Fibroblast of lung (primary cell): ENCODE measurements at regions not wholly inside any gene's neighbourhood (a gene's known extent, or its start where the extent isn't known, plus 50 kb on each side); places are given as distances from the start of the nearest gene placed in this dataset.

ENCODE experiments used
- DNase-seq, 2 donors: peaks; one replicate each; pipeline versions ENCODE4 v3.0.0 to v3.0.0-alpha.2; 2010; ENCODE audit warnings: low read depth in 2 of 2
- H2AFZ ChIP-seq: 2 replicates; pipeline ENCODE4 v1.5.1; 2012; ENCODE audit warnings: low read length, control low read depth, inconsistent platforms
- H3K27ac ChIP-seq: 2 replicates; pipeline ENCODE4 v1.5.1; 2011; ENCODE audit warnings: low read length, control low read depth; ENCODE audit not compliant: insufficient read depth
- H3K27me3 ChIP-seq: 2 replicates; pipeline ENCODE4 v1.5.1; 2011; ENCODE audit warnings: mild to moderate bottlenecking, low read length; ENCODE audit not compliant: control insufficient read depth, insufficient read depth
- H3K36me3 ChIP-seq: 2 replicates; pipeline ENCODE4 v1.5.1; 2011; ENCODE audit warnings: low read length; ENCODE audit not compliant: control insufficient read depth, insufficient read depth
- H3K4me1 ChIP-seq: 2 replicates; pipeline ENCODE4 v1.5.1; 2011; ENCODE audit warnings: low read length; ENCODE audit not compliant: control insufficient read depth, insufficient read depth; ENCODE audit errors: extremely low read depth
- H3K4me2 ChIP-seq: 2 replicates; pipeline ENCODE4 v1.5.1; 2011; ENCODE audit warnings: low read length, control low read depth; ENCODE audit not compliant: insufficient read depth; ENCODE audit errors: extremely low read depth
- H3K4me3 ChIP-seq, 4 experiments: fragments of 200-600 bp in 1 of 4; sonication (generic) in 1 of 4; replicated peaks in 1 of 4; 2 replicates each; pipeline ENCODE4 v1.5.1; 2011 to 2016; ENCODE audit warnings: low read length in 4 of 4, low read depth in 3 of 4, mild to moderate bottlenecking in 3 of 4, control low read depth in 2 of 4, inconsistent platforms in 1 of 4, mixed read lengths in 1 of 4; ENCODE audit not compliant: insufficient read depth in 1 of 4; ENCODE audit errors: control extremely low read depth in 1 of 4
- H3K79me2 ChIP-seq: 2 replicates; pipeline ENCODE4 v1.5.1; 2012; ENCODE audit warnings: mild to moderate bottlenecking, low read length, inconsistent platforms; ENCODE audit not compliant: control insufficient read depth, insufficient read depth
- H3K9ac ChIP-seq: 2 replicates; pipeline ENCODE4 v1.5.1; 2011; ENCODE audit warnings: mild to moderate bottlenecking, low read length, control low read depth; ENCODE audit not compliant: insufficient read depth
- H3K9me3 ChIP-seq: 2 replicates; pipeline ENCODE4 v1.5.1; 2012; ENCODE audit warnings: low read depth, low read length; ENCODE audit not compliant: control insufficient read depth, insufficient read depth
- H4K20me1 ChIP-seq: 2 replicates; pipeline ENCODE4 v1.5.1; 2011; ENCODE audit warnings: low read length; ENCODE audit not compliant: control insufficient read depth, insufficient read depth; ENCODE audit errors: extremely low read depth
- EZH2 ChIP-seq: IDR thresholded peaks from 2 replicates; pipeline ENCODE4 v1.5.1; 2012; ENCODE audit warnings: low read length, control low read depth, mild to moderate bottlenecking; ENCODE audit errors: missing control alignments
- TF ChIP-seq, protein P1 (sequence below), 2 donors: IDR thresholded peaks in 1 of 2; conservative IDR thresholded peaks in 1 of 2; 1 replicate in 1 of 2; 2 replicates in 1 of 2; pipeline ENCODE4 v1.5.1; 2011 to 2012; ENCODE audit warnings: low read length in 2 of 2, control low read depth in 1 of 2, inconsistent platforms in 1 of 2, low read depth in 1 of 2, mild to moderate bottlenecking in 1 of 2

DNA sequence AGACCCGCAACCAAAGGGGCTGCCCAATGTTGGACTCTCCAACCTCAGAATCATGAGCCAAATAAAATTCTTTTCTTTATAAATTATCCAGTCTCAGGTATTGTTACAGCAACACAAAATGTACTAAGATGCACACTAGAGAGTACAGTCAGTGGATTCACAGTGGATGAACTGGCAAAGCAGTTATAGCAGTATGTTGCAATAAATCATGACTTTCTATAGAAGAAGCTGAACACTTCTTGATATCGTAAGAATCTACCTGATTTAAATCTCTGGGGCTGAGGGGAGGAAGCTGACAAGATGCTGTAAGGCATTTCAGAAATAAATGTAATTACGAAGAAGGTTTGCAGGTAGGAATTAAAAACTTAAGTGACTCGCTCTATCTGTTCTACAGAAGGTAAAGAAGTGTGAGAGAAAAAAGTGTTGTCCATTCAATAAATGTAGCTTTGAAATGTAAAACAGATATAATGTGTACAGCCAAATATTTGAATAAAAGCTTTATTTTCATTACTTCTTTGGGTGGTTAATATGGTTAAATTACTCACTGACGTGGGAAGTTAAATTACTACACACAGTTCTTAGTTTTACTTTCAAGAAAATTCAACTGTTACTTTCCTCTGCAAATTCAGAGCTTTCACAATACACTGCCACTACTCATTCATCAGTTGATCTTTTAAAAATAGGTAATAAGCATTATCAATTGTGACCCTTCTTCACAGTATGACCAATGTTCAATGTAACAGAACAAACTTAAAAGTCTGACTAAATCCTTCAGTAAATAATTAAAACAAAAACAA is 439.1 kb downstream of the SHQ1 start:
- no peak for DNase-seq
- peaks cover 47% of the 10 kb centered on the region for H3K79me2 ChIP-seq
- H3K36me3 ChIP-seq = no peaks in the 10 kb centered on the region
- no peak for TF ChIP-seq EZH2
- H3K9me3 ChIP-seq = no peaks in the 10 kb centered on the region
- no peak overlapping the region for H3K4me3 ChIP-seq
- H3K27ac ChIP-seq = no peak overlapping the region
- H3K4me1 ChIP-seq = no peaks in the 10 kb centered on the region
- H3K9ac ChIP-seq = no peak overlapping the region
- no peak overlapping the region for H3K4me2 ChIP-seq
- H3K27me3 ChIP-seq = no peaks in the 10 kb centered on the region
- no peak overlapping the region for H2AFZ ChIP-seq
- H4K20me1 ChIP-seq = peaks cover 3% of the 10 kb centered on the region

- Histone ChIP-seq H3K36me3 (no peaks in the 10 kb centered on the region), H4K20me1 (peaks cover 3% of the 10 kb centered on the region), H3K27me3 (no peaks in the 10 kb centered on the region), H2AFZ (no peak overlapping the region), H3K9me3 (no peaks in the 10 kb centered on the region), H3K4me3 (no peak overlapping the region), H3K4me2 (no peak overlapping the region), H3K9ac (no peak overlapping the region), H3K27ac (no peak overlapping the region), H3K4me1 (no peaks in the 10 kb centered on the region), H3K79me2 (peaks cover 45% of the 10 kb centered on the region)
- no peak for TF ChIP-seq EZH2
- TF ChIP-seq, protein P1, sequence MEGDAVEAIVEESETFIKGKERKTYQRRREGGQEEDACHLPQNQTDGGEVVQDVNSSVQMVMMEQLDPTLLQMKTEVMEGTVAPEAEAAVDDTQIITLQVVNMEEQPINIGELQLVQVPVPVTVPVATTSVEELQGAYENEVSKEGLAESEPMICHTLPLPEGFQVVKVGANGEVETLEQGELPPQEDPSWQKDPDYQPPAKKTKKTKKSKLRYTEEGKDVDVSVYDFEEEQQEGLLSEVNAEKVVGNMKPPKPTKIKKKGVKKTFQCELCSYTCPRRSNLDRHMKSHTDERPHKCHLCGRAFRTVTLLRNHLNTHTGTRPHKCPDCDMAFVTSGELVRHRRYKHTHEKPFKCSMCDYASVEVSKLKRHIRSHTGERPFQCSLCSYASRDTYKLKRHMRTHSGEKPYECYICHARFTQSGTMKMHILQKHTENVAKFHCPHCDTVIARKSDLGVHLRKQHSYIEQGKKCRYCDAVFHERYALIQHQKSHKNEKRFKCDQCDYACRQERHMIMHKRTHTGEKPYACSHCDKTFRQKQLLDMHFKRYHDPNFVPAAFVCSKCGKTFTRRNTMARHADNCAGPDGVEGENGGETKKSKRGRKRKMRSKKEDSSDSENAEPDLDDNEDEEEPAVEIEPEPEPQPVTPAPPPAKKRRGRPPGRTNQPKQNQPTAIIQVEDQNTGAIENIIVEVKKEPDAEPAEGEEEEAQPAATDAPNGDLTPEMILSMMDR (conservative IDR thresholded peaks at IDR 0.05 in 1 of 2, IDR thresholded peaks at IDR 0.05 in 1 of 2; ENCODE audit: low read depth in 1 of 2, low read length in 2 of 2) = no peak
- no peak for DNase-seq
Observed at GRCh38 chr3:72407766-72408165, 440.5 kb downstream of the SHQ1 start.

DNA sequence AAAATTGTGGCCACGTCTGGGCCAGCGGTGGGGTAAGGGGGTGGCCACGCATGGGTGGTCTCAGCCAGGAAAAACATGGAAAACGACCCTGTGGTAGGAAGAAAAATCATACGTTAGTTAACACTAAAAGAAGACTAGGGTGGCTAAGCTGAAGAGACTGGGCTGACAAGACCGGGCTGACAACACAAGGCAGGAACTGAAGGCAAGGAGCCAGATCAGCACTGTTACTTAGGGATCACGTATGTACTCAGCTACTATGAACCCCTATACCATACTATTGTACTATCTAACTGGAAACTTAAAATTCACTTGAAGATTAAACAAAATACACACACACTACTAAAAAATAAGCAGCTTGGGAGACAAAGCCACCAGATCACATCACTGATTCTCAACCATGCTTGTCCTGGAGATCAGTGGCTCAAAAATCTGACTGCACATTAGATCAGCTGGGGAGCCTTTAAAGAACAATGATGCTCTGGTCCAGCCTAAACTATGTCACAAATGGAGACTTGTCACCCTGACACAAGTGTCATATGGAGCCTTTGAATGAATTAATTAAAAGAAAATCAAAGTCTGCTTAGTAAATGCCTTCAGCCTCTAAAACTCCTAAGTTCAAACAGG is 442.2 kb downstream of the SHQ1 start:
- peaks cover 47% of the 10 kb centered on the region for H3K79me2 ChIP-seq
- no peaks in the 10 kb centered on the region for H3K27me3 ChIP-seq
- H3K9ac ChIP-seq = no peak overlapping the region
- no peak overlapping the region for H3K27ac ChIP-seq
- peaks cover 3% of the 10 kb centered on the region for H4K20me1 ChIP-seq
- H3K4me3 ChIP-seq = no peak overlapping the region
- H3K4me2 ChIP-seq = no peak overlapping the region
- TF ChIP-seq EZH2 = no peak
- TF ChIP-seq, protein P1 (conservative IDR thresholded peaks at IDR 0.05 in 1 of 2, IDR thresholded peaks at IDR 0.05 in 1 of 2; ENCODE audit: low read depth in 1 of 2, low read length in 2 of 2) = no peak
- H2AFZ ChIP-seq = no peak overlapping the region
- no peaks in the 10 kb centered on the region for H3K36me3 ChIP-seq
- H3K9me3 ChIP-seq = no peaks in the 10 kb centered on the region
- H3K4me1 ChIP-seq = no peaks in the 10 kb centered on the region
- no peak for DNase-seq
